K562 (cell line): ENCODE measurements at regions not wholly inside any gene's neighbourhood (a gene's known extent, or its start where the extent isn't known, plus 50 kb on each side); places are given as distances from the start of the nearest gene placed in this dataset.

ENCODE experiments used
- ATAC-seq: fragments of 200-7000 bp; cut with Tn5 transposase; 3 replicates; pipeline ENCODE4 v1.9.1; 2020; ENCODE audit warnings: moderate library complexity
- BruUV-seq: library from RNA; stranded (reverse); fragments of 400-500 nt; replicated peaks from 2 replicates; lab custom pipeline; 2021; lab: Mats Ljungman, UMichigan
- CTCF ChIA-PET: fragments of 300-600 bp; formaldehyde crosslinking; extraction: SDS; loops from one replicate; lab custom pipeline; 2021; ENCODE audit warnings: low intra/inter-chr PET ratio; lab: Yijun Ruan, JAX
- POLR2A ChIA-PET: fragments of 300-600, 350-650 bp; sonication (Branson Sonifier 250); formaldehyde crosslinking; extraction: SDS; loops from one replicate; lab custom pipeline; 2021; ENCODE audit warnings: antibody characterized with exemption, inconsistent platforms; lab: Yijun Ruan, JAX
- DNase-seq, 4 experiments: peaks; one replicate each; pipeline versions ENCODE4 v3.0.0 to v3.0.0-alpha.2; 2011 to 2018; ENCODE audit warnings: low spot score in 3 of 4, mixed read lengths in 3 of 4; ENCODE audit errors: extremely low read depth in 1 of 4
- FAIRE-seq: peaks from 2 replicates; lab custom pipeline; 2011; peaks lifted over from hg19 to GRCh38; lab: Jason Lieb, UNC
- H2AFZ ChIP-seq: 2 replicates; pipeline ENCODE4 v1.6.0; 2011; ENCODE audit warnings: low read depth, low read length, control low read depth, inconsistent platforms
- H3K27ac ChIP-seq: fragments of 200-600 bp; 3 replicates; pipeline ENCODE4 v1.8.0; 2011; ENCODE audit warnings: low read depth, mild to moderate bottlenecking, control low read depth, inconsistent platforms, low read length, moderate library complexity, mixed read lengths; ENCODE audit errors: extremely low read depth
- H3K27me3 ChIP-seq, 2 experiments: fragments of 300-600 bp in 1 of 2; 2 replicates in 1 of 2; 3 replicates in 1 of 2; pipeline versions ENCODE4 v1.6.0 to v1.8.0; 2011; ENCODE audit warnings: inconsistent platforms in 2 of 2, low read length in 2 of 2, mild to moderate bottlenecking in 1 of 2, mixed read lengths in 1 of 2, moderate library complexity in 1 of 2; ENCODE audit not compliant: control insufficient read depth in 2 of 2, insufficient read depth in 2 of 2
- H3K36me3 ChIP-seq: fragments of 300-600 bp; 3 replicates; pipeline ENCODE4 v1.8.0; 2011; ENCODE audit warnings: mild to moderate bottlenecking, low read length, inconsistent platforms; ENCODE audit not compliant: control insufficient read depth, insufficient read depth
- H3K4me1 ChIP-seq, 2 experiments: fragments of 200-600 bp in 1 of 2; replicated peaks in 1 of 2; 2 replicates in 1 of 2; 3 replicates in 1 of 2; pipeline versions ENCODE4 v1.5.1 to v1.8.0; 2011; ENCODE audit warnings: inconsistent platforms in 2 of 2, low read length in 2 of 2, mild to moderate bottlenecking in 1 of 2, mixed read lengths in 1 of 2, moderate library complexity in 1 of 2; ENCODE audit not compliant: control insufficient read depth in 2 of 2, insufficient read depth in 2 of 2
- H3K4me2 ChIP-seq: 2 replicates; pipeline ENCODE4 v1.6.1; 2011; ENCODE audit warnings: low read length, control low read depth, inconsistent platforms, mixed read lengths; ENCODE audit not compliant: insufficient read depth
- H3K4me3 ChIP-seq: fragments of 200-600 bp; sonication (generic), shearing (Covaris generic); 2 replicates; pipeline ENCODE4 v1.5.1; 2016; ENCODE audit warnings: control low read depth, inconsistent platforms
- H3K79me2 ChIP-seq: fragments of 200-600 bp; 3 replicates; pipeline ENCODE4 v1.8.0; 2011; ENCODE audit warnings: low read length, inconsistent platforms; ENCODE audit not compliant: control insufficient read depth, insufficient read depth
- H3K9ac ChIP-seq, 2 experiments: 2 replicates each; pipeline versions ENCODE4 v1.6.0 to v1.6.1; 2011; ENCODE audit warnings: low read depth in 2 of 2, low read length in 2 of 2, control low read depth in 1 of 2, inconsistent platforms in 1 of 2, mild to moderate bottlenecking in 1 of 2, mixed read lengths in 1 of 2; ENCODE audit not compliant: insufficient read depth in 1 of 2
- H3K9me1 ChIP-seq: one replicate; pipeline ENCODE4 v1.6.0; 2011; ENCODE audit warnings: inconsistent platforms, mild to moderate bottlenecking, low read length, moderate library complexity; ENCODE audit not compliant: control insufficient read depth, insufficient read depth
- H3K9me3 ChIP-seq: replicated peaks from 2 replicates; pipeline ENCODE4 v1.5.1; 2011; ENCODE audit warnings: low read depth, low read length, inconsistent platforms; ENCODE audit not compliant: control insufficient read depth, insufficient read depth
- H4K20me1 ChIP-seq: replicated peaks from 2 replicates; pipeline ENCODE4 v1.6.1; 2011; ENCODE audit warnings: low read length, inconsistent platforms, mixed read lengths; ENCODE audit not compliant: control insufficient read depth, insufficient read depth
- BCOR ChIP-seq: fragments of 450-650 bp; IDR thresholded peaks from 2 replicates; pipeline ENCODE4 v1.6.1; 2016
- BHLHE40 ChIP-seq: IDR thresholded peaks from 2 replicates; pipeline ENCODE4 v1.6.1; 2011; ENCODE audit warnings: low read length, improper control_type of control experiment
- JUND ChIP-seq, 2 experiments: IDR thresholded peaks; 2 replicates in 1 of 2; 3 replicates in 1 of 2; pipeline ENCODE4 v1.6.1; 2011; ENCODE audit warnings: borderline replicate concordance in 2 of 2, low read depth in 2 of 2, low read length in 2 of 2, improper control_type of control experiment in 1 of 2, missing biosample characterization in 1 of 2, missing genetic modification characterization in 1 of 2, missing genetic modification reagents in 1 of 2
- KAT2B ChIP-seq: IDR thresholded peaks from one replicate; pipeline ENCODE4 v1.6.1; 2012; ENCODE audit warnings: low read depth, mild to moderate bottlenecking, control low read depth, inconsistent platforms, low read length, moderate library complexity
- KLF6 ChIP-seq: fragments of 250-450 bp; sonication (Bioruptor Pico); IDR thresholded peaks from 2 replicates; pipeline ENCODE4 v1.4.0; 2020; ENCODE audit warnings: mild to moderate bottlenecking, moderate library complexity, borderline replicate concordance
- MEF2A ChIP-seq: IDR thresholded peaks from 2 replicates; pipeline ENCODE4 v1.6.1; 2011; ENCODE audit warnings: low read depth, mild to moderate bottlenecking, low read length, moderate library complexity; ENCODE audit not compliant: control insufficient read depth
- NUFIP1 ChIP-seq: fragments of 450-650 bp; IDR thresholded peaks from 2 replicates; pipeline ENCODE4 v1.6.1; 2018; ENCODE audit not compliant: partially characterized antibody
- SMAD1 ChIP-seq: fragments of 150-350 bp; IDR thresholded peaks from 2 replicates; pipeline ENCODE4 v1.6.1; 2014; ENCODE audit warnings: low read length, low read depth; ENCODE audit not compliant: partially characterized antibody
- STAG1 ChIP-seq: sonication (generic); formaldehyde crosslinking; IDR thresholded peaks from 2 replicates; pipeline ENCODE4 v1.5.0; 2020; ENCODE audit warnings: missing genetic modification reagents, borderline replicate concordance
- ZNF57 ChIP-seq: fragments of 450-650 bp; formaldehyde crosslinking; IDR thresholded peaks from 2 replicates; pipeline ENCODE4 v1.4.0; 2020; ENCODE audit warnings: mild to moderate bottlenecking, moderate library complexity
- ZNF644 ChIP-seq: fragments of 200-800 bp; sonication (Bioruptor generic); IDR thresholded peaks from 2 replicates; pipeline ENCODE4 v1.6.1; 2016; ENCODE audit warnings: low read depth, missing genetic modification characterization, missing compliant biosample characterization
- ZNF668 ChIP-seq: fragments of 250-450 bp; sonication (Bioruptor Pico); IDR thresholded peaks from 2 replicates; pipeline ENCODE4 v1.8.0; 2022; ENCODE audit warnings: mild to moderate bottlenecking, inconsistent platforms
- WGBS: fragments of 100-300 bp; shearing (Covaris generic); methylation state at CpG from one replicate; pipeline ENCODE4 v1.1.6; 2016; ENCODE audit warnings: low coverage, mixed read lengths; ENCODE audit not compliant: insufficient coverage; ENCODE audit errors: missing lambda C conversion rate; 5-methylcytosine and 5-hydroxymethylcytosine counted together
- in situ Hi-C: fragments of 300-500 bp; cut with MboI; formaldehyde crosslinking; loops from 4 replicates; pipeline ENCODE4 v1.15.0; 2018; ENCODE audit warnings: inconsistent platforms, mixed read lengths
- intact Hi-C: fragments of 100-400 bp; cut with micrococcal nuclease; formaldehyde crosslinking; loops from 2 replicates; pipeline ENCODE4 v1.14.2; 2022

DNA sequence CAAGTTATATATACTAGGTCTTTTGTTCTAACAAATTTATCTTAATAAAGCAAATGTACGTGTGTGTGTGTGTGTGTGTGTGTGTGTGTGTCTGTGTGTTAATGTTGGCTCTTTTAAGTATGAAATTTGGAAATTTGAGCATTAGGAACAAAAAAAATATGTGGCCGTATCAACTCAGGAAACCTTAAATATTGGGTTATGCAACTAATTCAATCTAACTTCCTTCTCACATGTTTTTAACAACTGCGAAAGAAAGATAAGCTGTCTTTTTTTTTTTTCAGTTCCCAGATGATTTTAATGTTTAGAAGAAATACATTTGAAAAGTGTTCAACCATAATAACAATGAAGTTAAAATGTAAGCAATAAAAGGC lies 616.4 kb upstream of the ARID1B start:
- WGBS = 2% methylated on average over 3 of the region's 3 CpGs
- Histone ChIP-seq H3K36me3 (no peaks in the 10 kb centered on the region), H3K4me2 (no peak overlapping the region), H3K9ac (no peak overlapping the region), H3K4me1 (no peaks in the 10 kb centered on the region), H3K27me3 (no peaks in the 10 kb centered on the region), H3K79me2 (no peaks in the 10 kb centered on the region), H2AFZ (no peak overlapping the region), H3K9me3 (no peaks in the 10 kb centered on the region; the same call in 1 of the 2 replicates), H3K9me1 (no peaks in the 10 kb centered on the region), H3K27ac (no peak overlapping the region), H4K20me1 (no peaks in the 10 kb centered on the region), H3K4me3 (no peak overlapping the region)
- BruUV-seq = no TSS peak
- in situ Hi-C loops (no loop called here), intact Hi-C loops (no loop called here)
- DNase-seq (no peak), FAIRE-seq (no peak)
- CTCF ChIA-PET = no interaction called here
- POLR2A ChIA-PET = no interaction called here
- TF ChIP-seq SMAD1 (no peak), MEF2A (no peak), KLF6 (no peak), ZNF644 (no peak), STAG1 (CRISPR knock-in tag) (no peak), NUFIP1 (no peak), ZNF668 (CRISPR knock-in tag) (no peak), JUND (IDR thresholded peaks at IDR 0.05; ENCODE audit: borderline replicate concordance, low read depth, low read length) (no peak), JUND (tag; IDR thresholded peaks at IDR 0.05; ENCODE audit: borderline replicate concordance, low read depth, low read length) (no peak), KAT2B (no peak), BHLHE40 (no peak), BCOR (no peak), ZNF57 (CRISPR knock-in tag) (no peak)
- TF ChIP-seq, all 486 proteins: peak for 0
- ATAC-seq = no peak
